ENCODE measurements at regions not wholly inside any gene's neighbourhood (a gene's known extent, or its start where the extent isn't known, plus 50 kb on each side); places are given as distances from the start of the nearest gene placed in this dataset.

DNA sequence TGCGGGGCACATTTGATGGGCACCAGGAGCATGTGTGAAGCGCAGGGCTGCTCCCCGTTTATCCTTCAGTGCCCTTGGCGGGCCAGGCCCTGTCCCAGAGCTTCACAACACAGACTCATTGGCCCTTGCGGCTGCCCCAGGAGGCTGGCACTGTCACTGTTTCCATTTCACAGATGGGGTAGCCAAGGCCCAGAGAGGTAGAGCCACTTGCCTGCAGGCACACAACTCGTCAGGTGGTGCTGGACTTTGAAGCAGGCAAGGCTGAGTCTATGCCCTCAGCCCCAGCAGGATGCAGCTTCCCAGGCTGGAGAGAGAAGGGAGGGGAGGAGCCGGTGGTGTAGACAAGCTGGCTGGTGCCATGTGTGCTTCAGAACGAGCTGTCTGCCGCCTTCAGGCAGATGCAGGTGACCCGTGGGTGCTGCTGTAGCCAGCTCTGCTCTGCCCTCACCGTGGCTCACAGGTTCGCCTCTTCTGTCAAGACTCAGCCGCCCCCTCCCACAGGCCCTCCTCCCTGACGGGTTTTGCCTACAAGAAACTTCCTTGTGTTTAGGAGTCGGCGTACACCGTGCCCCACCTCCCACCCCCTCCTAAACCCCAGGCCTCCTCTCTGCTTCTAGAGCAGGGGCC lies 232.3 kb upstream of the CIBAR2 start:
- TF ChIP-seq, protein P1, sequence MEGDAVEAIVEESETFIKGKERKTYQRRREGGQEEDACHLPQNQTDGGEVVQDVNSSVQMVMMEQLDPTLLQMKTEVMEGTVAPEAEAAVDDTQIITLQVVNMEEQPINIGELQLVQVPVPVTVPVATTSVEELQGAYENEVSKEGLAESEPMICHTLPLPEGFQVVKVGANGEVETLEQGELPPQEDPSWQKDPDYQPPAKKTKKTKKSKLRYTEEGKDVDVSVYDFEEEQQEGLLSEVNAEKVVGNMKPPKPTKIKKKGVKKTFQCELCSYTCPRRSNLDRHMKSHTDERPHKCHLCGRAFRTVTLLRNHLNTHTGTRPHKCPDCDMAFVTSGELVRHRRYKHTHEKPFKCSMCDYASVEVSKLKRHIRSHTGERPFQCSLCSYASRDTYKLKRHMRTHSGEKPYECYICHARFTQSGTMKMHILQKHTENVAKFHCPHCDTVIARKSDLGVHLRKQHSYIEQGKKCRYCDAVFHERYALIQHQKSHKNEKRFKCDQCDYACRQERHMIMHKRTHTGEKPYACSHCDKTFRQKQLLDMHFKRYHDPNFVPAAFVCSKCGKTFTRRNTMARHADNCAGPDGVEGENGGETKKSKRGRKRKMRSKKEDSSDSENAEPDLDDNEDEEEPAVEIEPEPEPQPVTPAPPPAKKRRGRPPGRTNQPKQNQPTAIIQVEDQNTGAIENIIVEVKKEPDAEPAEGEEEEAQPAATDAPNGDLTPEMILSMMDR (IDR thresholded peaks at IDR 0.05) = no peak
- TF ChIP-seq EP300 (IDR thresholded peaks at IDR 0.05; ENCODE audit: borderline replicate concordance in 1 of 2, low read depth in 1 of 2, low read length in 1 of 2) = no peak
